ENCODE measurements at regions not wholly inside any gene's neighbourhood (a gene's known extent, or its start where the extent isn't known, plus 50 kb on each side); places are given as distances from the start of the nearest gene placed in this dataset.

DNA sequence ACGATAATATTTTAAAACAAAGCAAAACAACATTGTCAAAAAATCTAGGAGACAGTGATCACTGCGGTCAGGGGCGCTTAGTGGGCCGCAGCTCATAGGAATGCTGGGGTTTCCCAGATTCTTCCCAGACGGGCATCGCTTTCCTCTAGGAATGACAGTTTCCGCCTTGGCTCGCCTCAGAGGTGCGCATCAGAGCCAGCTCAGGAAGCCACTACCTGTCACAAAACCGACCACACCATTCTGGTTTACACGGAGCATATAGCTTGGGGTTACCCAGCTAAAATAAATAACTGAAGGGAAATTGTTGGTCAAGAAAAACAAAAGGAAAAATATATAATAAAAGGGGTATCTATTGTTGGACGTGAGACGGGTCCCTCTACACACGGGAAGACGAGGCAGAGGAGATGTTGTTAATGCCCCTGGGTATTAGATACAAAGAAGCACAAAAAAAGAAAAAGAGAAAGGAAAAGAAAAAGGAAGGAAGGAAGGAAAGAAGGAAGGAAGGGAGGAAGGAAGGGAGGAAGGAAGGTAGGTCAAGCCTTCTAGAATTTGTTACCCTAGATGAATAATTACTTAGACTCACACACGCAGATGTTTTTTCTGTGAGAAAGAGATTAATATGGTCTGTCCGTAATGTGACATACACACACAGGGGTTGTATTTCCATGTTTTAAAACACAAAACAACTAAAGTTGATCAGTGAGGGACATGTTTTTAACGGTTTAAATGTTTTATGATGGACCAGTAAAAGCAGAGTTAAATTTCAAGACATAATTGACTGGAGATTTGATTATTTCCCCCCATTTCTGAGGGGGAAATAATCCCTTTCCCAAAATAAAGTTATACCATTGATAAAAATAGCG, 292.4 kb upstream of the NFE2L3 start:
- TF ChIP-seq, protein P1, sequence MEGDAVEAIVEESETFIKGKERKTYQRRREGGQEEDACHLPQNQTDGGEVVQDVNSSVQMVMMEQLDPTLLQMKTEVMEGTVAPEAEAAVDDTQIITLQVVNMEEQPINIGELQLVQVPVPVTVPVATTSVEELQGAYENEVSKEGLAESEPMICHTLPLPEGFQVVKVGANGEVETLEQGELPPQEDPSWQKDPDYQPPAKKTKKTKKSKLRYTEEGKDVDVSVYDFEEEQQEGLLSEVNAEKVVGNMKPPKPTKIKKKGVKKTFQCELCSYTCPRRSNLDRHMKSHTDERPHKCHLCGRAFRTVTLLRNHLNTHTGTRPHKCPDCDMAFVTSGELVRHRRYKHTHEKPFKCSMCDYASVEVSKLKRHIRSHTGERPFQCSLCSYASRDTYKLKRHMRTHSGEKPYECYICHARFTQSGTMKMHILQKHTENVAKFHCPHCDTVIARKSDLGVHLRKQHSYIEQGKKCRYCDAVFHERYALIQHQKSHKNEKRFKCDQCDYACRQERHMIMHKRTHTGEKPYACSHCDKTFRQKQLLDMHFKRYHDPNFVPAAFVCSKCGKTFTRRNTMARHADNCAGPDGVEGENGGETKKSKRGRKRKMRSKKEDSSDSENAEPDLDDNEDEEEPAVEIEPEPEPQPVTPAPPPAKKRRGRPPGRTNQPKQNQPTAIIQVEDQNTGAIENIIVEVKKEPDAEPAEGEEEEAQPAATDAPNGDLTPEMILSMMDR (IDR thresholded peaks at IDR 0.05; ENCODE audit: poor library complexity, severe bottlenecking) = no peak
- no peak for TF ChIP-seq TAF1 (IDR thresholded peaks at IDR 0.05; ENCODE audit: low read depth)
- no peak for TF ChIP-seq EZH2 (IDR thresholded peaks at IDR 0.05; ENCODE audit: borderline replicate concordance, insufficient read depth, low read length, poor library complexity, severe bottlenecking)

Measured in neural cell (in vitro differentiated cells).